Activated naive CD4-positive, alpha-beta T cell treated with anti-CD3 and anti-CD28 coated beads for 36 hours (primary cell): ENCODE measurements at regions not wholly inside any gene's neighbourhood (a gene's known extent, or its start where the extent isn't known, plus 50 kb on each side); places are given as distances from the start of the nearest gene placed in this dataset.

Experiments used
- CTCF ChIA-PET: fragments of 350-600 bp; sonication (Branson Sonifier 250); formaldehyde crosslinking; loops from one replicate; lab custom pipeline; 2021; ENCODE audit warnings: antibody characterized with exemption; lab: Charles Lee
- DNase-seq: peaks from one replicate; pipeline ENCODE4 v3.0.0-alpha.2; 2020
- H3K27ac Mint-ChIP-seq: one replicate; pipeline ENCODE4 v1.8.0; 2021; ENCODE audit warnings: mild to moderate bottlenecking, mixed read lengths
- H3K27me3 Mint-ChIP-seq: one replicate; pipeline ENCODE4 v1.8.0; 2021; ENCODE audit warnings: low read depth, mixed read lengths
- H3K36me3 Mint-ChIP-seq: one replicate; pipeline ENCODE4 v1.8.0; 2021; ENCODE audit warnings: low read depth, mixed read lengths
- H3K4me1 Mint-ChIP-seq: one replicate; pipeline ENCODE4 v1.8.0; 2021; ENCODE audit warnings: low read depth, mixed read lengths
- H3K4me3 Mint-ChIP-seq: one replicate; pipeline ENCODE4 v1.8.0; 2021; ENCODE audit warnings: mild to moderate bottlenecking, moderate library complexity, mixed read lengths
- H3K9me3 Mint-ChIP-seq: one replicate; pipeline ENCODE4 v1.8.0; 2021; ENCODE audit warnings: mixed read lengths
- intact Hi-C: fragments of 100-400 bp; cut with micrococcal nuclease; formaldehyde crosslinking; loops from one replicate; pipeline ENCODE4 v1.15.1; 2023

DNA sequence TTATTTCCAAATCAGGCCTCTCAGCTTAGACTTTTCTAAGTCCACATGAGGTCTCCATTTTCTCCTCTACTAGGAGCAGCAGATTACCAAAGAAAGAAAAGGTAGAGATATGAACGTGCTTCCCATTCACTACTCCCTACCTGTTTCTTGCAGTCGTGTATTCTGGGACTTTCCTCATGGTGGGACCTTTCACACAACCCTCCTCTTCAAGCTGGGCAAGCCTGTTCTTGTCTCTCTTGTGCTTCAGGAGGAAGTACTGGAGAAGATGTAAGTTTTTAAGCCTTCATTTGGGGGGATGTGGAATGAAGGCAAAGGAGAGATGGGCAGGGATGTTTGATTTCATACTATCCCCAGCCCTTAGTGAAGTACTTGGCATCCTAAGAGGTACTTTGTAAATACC is 128.8 kb upstream of the SESN3 start:
- CTCF ChIA-PET: interaction anchor here (0.6 to 1.8 kb wide), 2 partner anchors 10 to 14 kb away, joined by 3 read pairs; no protein-coding TSS in a partner anchor
- no peaks in the 10 kb centered on the region for H3K36me3 Mint-ChIP-seq
- no peaks in the 10 kb centered on the region for H3K9me3 Mint-ChIP-seq
- no peak overlapping the region for H3K27ac Mint-ChIP-seq
- no peak for DNase-seq
- H3K27me3 Mint-ChIP-seq: no peaks in the 10 kb centered on the region
- intact Hi-C loops: no loop called here
- H3K4me1 Mint-ChIP-seq: no peaks in the 10 kb centered on the region
- H3K4me3 Mint-ChIP-seq: no peak overlapping the region

GRCh38 chr11:95359341-95359663 is 128.3 kb upstream of the SESN3 start:
- H3K4me1 Mint-ChIP-seq: no peaks in the 10 kb centered on the region
- no peak overlapping the region for H3K27ac Mint-ChIP-seq
- no peaks in the 10 kb centered on the region for H3K27me3 Mint-ChIP-seq
- H3K4me3 Mint-ChIP-seq: no peak overlapping the region
- intact Hi-C loops: no loop called here
- no peak for DNase-seq
- CTCF ChIA-PET: interaction anchor here (1.8 kb wide), 1 partner anchor 15 kb away, joined by 3 read pairs; no protein-coding TSS in a partner anchor
- no peaks in the 10 kb centered on the region for H3K36me3 Mint-ChIP-seq
- no peaks in the 10 kb centered on the region for H3K9me3 Mint-ChIP-seq

DNA sequence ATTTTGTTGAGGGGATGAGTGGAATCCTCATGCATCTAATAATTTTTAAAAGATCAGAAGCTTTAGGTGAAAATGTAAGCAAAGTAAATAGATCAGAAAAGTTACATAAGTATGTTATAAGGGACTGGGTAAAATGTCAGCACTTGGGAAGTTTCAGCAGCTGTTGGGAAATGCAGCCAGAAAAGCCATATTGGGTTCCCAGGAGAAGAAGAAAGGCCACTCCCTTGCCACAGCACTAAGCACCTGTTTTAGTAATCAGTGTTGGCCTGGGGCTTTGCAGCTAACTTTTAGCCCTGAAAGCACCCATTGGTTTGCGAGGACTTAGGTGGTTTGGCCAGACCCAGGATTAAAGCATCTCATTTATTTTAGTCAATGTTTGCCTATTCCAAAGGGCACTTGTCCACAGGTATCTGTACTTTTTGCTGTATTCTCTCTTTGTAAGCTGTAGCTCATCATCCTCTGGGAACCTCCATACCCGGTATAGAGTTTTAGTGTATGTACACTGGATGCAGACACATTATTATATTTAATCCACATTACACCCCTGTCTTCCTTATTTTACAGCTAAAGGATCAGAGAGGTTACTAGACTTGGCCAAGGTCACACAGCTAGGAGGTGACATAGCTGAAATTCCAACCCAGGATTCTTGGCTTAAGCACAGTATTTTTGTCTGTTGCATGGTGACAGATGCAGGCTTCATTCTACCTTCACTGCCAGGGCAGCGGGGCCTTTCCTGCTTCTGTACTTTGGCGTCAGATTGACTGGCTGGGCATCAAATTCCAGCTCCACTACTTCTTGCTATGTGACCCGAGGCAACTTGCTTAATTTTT is 127.7 kb upstream of the SESN3 start:
- no peaks in the 10 kb centered on the region for H3K4me1 Mint-ChIP-seq
- CTCF ChIA-PET: interaction anchor here (1.2 to 1.8 kb wide), 4 partner anchors 12 to 347 kb away, joined by 3 read pairs; no protein-coding TSS in a partner anchor
- no peaks in the 10 kb centered on the region for H3K9me3 Mint-ChIP-seq
- DNase-seq: no peak
- no peak overlapping the region for H3K27ac Mint-ChIP-seq
- no peaks in the 10 kb centered on the region for H3K36me3 Mint-ChIP-seq
- no peak overlapping the region for H3K4me3 Mint-ChIP-seq
- intact Hi-C loops: no loop called here
- H3K27me3 Mint-ChIP-seq: no peaks in the 10 kb centered on the region

GRCh38 chr11:95354304-95354703 is 123.3 kb upstream of the SESN3 start:
- peaks cover 5% of the 10 kb centered on the region for H3K9me3 Mint-ChIP-seq
- no peaks in the 10 kb centered on the region for H3K36me3 Mint-ChIP-seq
- H3K4me1 Mint-ChIP-seq: peaks cover 2% of the 10 kb centered on the region
- CTCF ChIA-PET: no interaction called here
- intact Hi-C loops: no loop called here
- no peak overlapping the region for H3K4me3 Mint-ChIP-seq
- H3K27ac Mint-ChIP-seq: no peak overlapping the region
- H3K27me3 Mint-ChIP-seq: no peaks in the 10 kb centered on the region
- no peak for DNase-seq

- H3K27ac Mint-ChIP-seq: no peak overlapping the region
- no peaks in the 10 kb centered on the region for H3K27me3 Mint-ChIP-seq
- no peak overlapping the region for H3K4me3 Mint-ChIP-seq
- peaks cover 11% of the 10 kb centered on the region for H3K9me3 Mint-ChIP-seq
- CTCF ChIA-PET: interaction anchor here (0.9 kb wide), 1 partner anchor 352 kb away, joined by 3 read pairs; no protein-coding TSS in a partner anchor
- intact Hi-C loops: no loop called here
- H3K36me3 Mint-ChIP-seq: peaks cover 2% of the 10 kb centered on the region
- DNase-seq: no peak
- peaks cover 2% of the 10 kb centered on the region for H3K4me1 Mint-ChIP-seq
Observed at GRCh38 chr11:95353706-95354105, 122.7 kb upstream of the SESN3 start.

- no peaks in the 10 kb centered on the region for H3K27me3 Mint-ChIP-seq
- CTCF ChIA-PET: interaction anchor here (0.9 kb wide), 1 partner anchor 352 kb away, joined by 3 read pairs; no protein-coding TSS in a partner anchor
- H3K4me3 Mint-ChIP-seq: no peak overlapping the region
- H3K4me1 Mint-ChIP-seq: peaks cover 2% of the 10 kb centered on the region
- peaks cover 16% of the 10 kb centered on the region for H3K9me3 Mint-ChIP-seq
- H3K27ac Mint-ChIP-seq: no peak overlapping the region
- intact Hi-C loops: no loop called here
- H3K36me3 Mint-ChIP-seq: peaks cover 5% of the 10 kb centered on the region
- DNase-seq: no peak
Observed at GRCh38 chr11:95352733-95353346, 121.8 kb upstream of the SESN3 start.

GRCh38 chr11:95349345-95349942 is 118.4 kb upstream of the SESN3 start:
- no peak for DNase-seq
- H3K27me3 Mint-ChIP-seq: no peaks in the 10 kb centered on the region
- CTCF ChIA-PET: no interaction called here
- H3K36me3 Mint-ChIP-seq: peaks cover 5% of the 10 kb centered on the region
- peaks cover 20% of the 10 kb centered on the region for H3K4me1 Mint-ChIP-seq
- intact Hi-C loops: no loop called here
- H3K9me3 Mint-ChIP-seq: peaks cover 16% of the 10 kb centered on the region
- no peak overlapping the region for H3K4me3 Mint-ChIP-seq
- no peak overlapping the region for H3K27ac Mint-ChIP-seq

GRCh38 chr11:95346265-95346664 is 115.3 kb upstream of the SESN3 start:
- Mint-ChIP-seq H3K4me3 (no peak overlapping the region), H3K9me3 (peaks cover 16% of the 10 kb centered on the region), H3K27me3 (no peaks in the 10 kb centered on the region), H3K36me3 (peaks cover 5% of the 10 kb centered on the region), H3K27ac (peak overlapping the region; percentile 15), H3K4me1 (peaks cover 18% of the 10 kb centered on the region)
- CTCF ChIA-PET: interaction anchor here (0.9 to 1.2 kb wide), 3 partner anchors 12 to 359 kb away, joined by 3 to 6 read pairs (median 3); no protein-coding TSS in a partner anchor
- intact Hi-C loops: loop anchor here (1.0 to 2.0 kb wide), 2 partner anchors 47 to 354 kb away; no protein-coding TSS in a partner anchor
- no peak for DNase-seq

DNA sequence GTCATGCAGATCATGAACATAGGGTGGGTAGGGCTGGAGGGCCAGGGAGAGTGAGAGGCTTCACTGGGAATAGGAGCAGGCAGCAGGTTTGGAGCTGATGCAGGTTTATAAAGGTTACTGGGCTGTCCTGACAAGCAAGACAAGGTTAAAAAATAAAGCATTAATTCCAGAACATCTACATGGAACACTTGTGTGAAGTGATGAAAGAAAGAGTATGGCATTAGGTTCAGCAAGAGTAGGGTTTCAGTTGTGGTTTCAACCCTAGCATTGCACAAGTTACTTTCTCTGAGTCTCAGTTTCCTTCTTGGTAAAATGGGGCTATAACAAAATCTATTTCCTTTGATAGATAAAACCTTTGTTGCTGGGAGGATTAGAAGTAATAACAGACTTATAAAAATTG is 114.6 kb upstream of the SESN3 start:
- intact Hi-C loops: loop anchor here (1.0 to 2.0 kb wide), 5 partner anchors 8 to 355 kb away; partner anchors contain the start of gene SESN3
- Mint-ChIP-seq H3K4me1 (peaks cover 18% of the 10 kb centered on the region), H3K36me3 (peaks cover 5% of the 10 kb centered on the region), H3K27ac (no peak overlapping the region), H3K9me3 (peaks cover 16% of the 10 kb centered on the region), H3K27me3 (no peaks in the 10 kb centered on the region), H3K4me3 (no peak overlapping the region)
- CTCF ChIA-PET: interaction anchor here (1.2 kb wide), 2 partner anchors 25 to 360 kb away, joined by 3 to 6 read pairs; no protein-coding TSS in a partner anchor
- DNase-seq: peak; percentile 29

DNA sequence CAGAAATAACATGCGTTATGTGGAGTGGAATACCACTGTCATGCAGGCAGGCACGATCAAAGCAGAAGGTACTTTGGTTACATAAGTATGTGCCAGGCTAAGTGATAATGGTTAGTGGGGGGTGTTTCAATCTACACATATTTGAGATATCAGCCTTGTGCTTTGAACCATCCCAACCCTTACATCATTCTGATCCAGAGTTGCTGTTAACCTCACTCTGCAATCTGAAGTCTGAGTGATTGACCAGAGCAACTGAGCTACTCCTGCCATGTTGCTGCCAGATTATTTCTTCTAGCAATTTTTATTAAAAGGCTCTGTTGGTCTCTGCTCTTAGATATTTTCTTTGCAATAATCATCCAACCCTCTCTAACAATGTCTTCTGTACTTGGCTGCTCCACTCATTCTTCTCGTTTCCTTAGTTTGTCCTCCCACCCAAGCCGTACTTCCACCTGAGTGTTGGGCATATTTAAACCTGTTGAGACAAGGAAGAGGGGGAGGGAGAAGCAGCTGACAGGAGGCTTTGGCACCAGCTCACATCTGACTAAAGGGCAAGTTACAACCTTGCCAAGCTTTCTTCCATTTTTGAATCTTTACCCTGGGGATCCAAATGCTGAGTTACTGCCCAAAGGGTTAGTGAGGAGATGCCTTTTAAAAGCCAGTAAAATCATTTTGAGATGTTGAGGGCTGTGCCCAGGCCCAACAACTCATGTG is 114.1 kb upstream of the SESN3 start:
- peaks cover 16% of the 10 kb centered on the region for H3K9me3 Mint-ChIP-seq
- H3K27me3 Mint-ChIP-seq: no peaks in the 10 kb centered on the region
- intact Hi-C loops: loop anchor here (1.0 to 2.0 kb wide), 3 partner anchors 8 to 212 kb away; partner anchors contain the start of gene SESN3
- DNase-seq: no peak
- peaks cover 5% of the 10 kb centered on the region for H3K36me3 Mint-ChIP-seq
- CTCF ChIA-PET: interaction anchor here (1.2 kb wide), 1 partner anchor 26 kb away, joined by 3 read pairs; no protein-coding TSS in a partner anchor
- H3K4me3 Mint-ChIP-seq: no peak overlapping the region
- H3K4me1 Mint-ChIP-seq: peaks cover 18% of the 10 kb centered on the region
- no peak overlapping the region for H3K27ac Mint-ChIP-seq

GRCh38 chr11:95341221-95341620 is 110.2 kb upstream of the SESN3 start:
- Mint-ChIP-seq H3K4me3 (no peak overlapping the region), H3K36me3 (no peaks in the 10 kb centered on the region), H3K27me3 (no peaks in the 10 kb centered on the region), H3K9me3 (no peaks in the 10 kb centered on the region), H3K4me1 (peaks cover 16% of the 10 kb centered on the region), H3K27ac (no peak overlapping the region)
- CTCF ChIA-PET: interaction anchor here (0.6 kb wide), 1 partner anchor 12 kb away, joined by 3 read pairs; no protein-coding TSS in a partner anchor
- intact Hi-C loops: no loop called here
- DNase-seq: no peak
